IPS-15b (cell line): ENCODE measurements at regions not wholly inside any gene's neighbourhood (a gene's known extent, or its start where the extent isn't known, plus 50 kb on each side); places are given as distances from the start of the nearest gene placed in this dataset.
"Not testable (repeated sequence)": the region's sequence is repeated elsewhere in the genome, so short reads cannot be mapped to it uniquely, and the experiment has no call there.

Experiments
- H3K27me3 ChIP-seq: one replicate; pipeline ENCODE4 v1.6.1; 2013; ENCODE audit warnings: low read length; ENCODE audit not compliant: control insufficient read depth, insufficient read depth
- H3K36me3 ChIP-seq: one replicate; pipeline ENCODE4 v1.6.1; 2013; ENCODE audit warnings: low read length; ENCODE audit not compliant: control insufficient read depth, insufficient read depth
- H3K4me1 ChIP-seq: one replicate; pipeline ENCODE4 v1.6.1; 2013; ENCODE audit warnings: mild to moderate bottlenecking, low read length; ENCODE audit not compliant: control insufficient read depth, insufficient read depth
- H3K4me3 ChIP-seq: one replicate; pipeline ENCODE4 v1.5.1; 2013; ENCODE audit warnings: low read depth, low read length
- H3K9ac ChIP-seq: one replicate; pipeline ENCODE4 v1.6.1; 2013; ENCODE audit warnings: low read depth, mild to moderate bottlenecking, low read length
- H3K9me3 ChIP-seq: one replicate; pipeline ENCODE4 v1.6.1; 2013; ENCODE audit warnings: mild to moderate bottlenecking, low read length; ENCODE audit not compliant: control insufficient read depth, insufficient read depth

DNA sequence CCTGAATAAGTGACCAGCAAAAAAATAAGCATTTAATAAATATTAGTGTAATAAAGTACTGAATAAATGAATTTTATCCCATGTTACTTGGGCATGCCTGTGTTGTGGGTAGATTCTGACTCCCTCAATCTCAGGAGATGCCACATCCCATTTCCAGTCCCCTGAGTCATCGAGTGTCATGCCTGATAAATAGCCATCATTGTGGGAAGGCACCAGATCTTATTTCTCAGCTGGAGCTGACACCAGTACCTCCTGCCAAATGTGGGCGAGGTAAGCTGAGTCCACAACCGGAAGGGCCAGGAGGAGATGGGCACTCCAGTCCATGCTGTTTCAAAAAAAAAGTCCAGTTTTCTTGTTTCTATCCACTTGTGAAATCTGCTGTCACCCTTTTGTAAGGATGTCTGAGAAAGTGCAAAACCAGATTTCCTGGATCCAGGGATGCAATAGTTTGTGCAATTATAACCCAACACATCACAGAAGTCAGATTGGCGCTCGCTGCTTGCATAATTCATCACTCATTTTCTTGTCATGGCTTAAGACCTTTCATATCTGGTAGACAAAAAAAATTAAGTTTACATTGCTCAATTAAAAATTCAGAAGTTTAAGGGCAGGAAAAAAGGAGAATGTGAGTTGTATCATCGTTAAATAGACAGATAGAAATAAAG is 311.6 kb downstream of the MIAT start:
- H3K4me1 ChIP-seq = no peaks in the 10 kb centered on the region
- no peaks in the 10 kb centered on the region for H3K9me3 ChIP-seq
- no peaks in the 10 kb centered on the region for H3K36me3 ChIP-seq
- no peak overlapping the region for H3K4me3 ChIP-seq
- peaks cover 2% of the 10 kb centered on the region for H3K27me3 ChIP-seq
- H3K9ac ChIP-seq = no peak overlapping the region

DNA sequence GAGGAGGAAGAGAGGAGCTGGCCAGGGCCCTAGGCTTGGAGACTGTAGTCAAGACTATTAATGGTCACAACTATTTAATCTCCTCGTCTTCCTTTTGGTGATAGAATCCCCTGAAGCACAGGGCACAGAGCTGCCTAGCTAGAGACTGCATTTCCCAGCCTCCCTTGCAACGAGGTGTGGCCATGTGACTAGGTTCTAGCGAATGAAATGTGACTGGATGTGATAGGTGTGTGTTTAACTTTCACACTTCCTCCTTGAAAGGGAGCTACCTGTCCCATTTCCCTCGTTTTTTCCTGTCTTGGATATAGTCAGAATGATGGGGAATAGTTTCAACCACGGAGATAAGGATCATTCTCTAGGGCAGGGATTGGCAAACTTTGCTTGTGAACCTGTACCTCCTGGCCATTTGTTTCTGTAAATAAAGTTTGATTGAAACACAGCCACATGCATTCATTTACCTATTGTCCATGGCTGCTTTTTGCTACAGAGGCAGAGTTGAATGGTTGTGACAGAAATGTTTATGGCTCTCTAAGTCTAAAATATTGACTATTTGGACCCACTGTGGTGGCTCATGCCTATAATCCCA is 313.5 kb downstream of the MIAT start:
- H3K36me3 ChIP-seq = no peaks in the 10 kb centered on the region
- H3K27me3 ChIP-seq = peaks cover 2% of the 10 kb centered on the region
- no peak overlapping the region for H3K4me3 ChIP-seq
- no peak overlapping the region for H3K9ac ChIP-seq
- H3K9me3 ChIP-seq = no peaks in the 10 kb centered on the region
- no peaks in the 10 kb centered on the region for H3K4me1 ChIP-seq

DNA sequence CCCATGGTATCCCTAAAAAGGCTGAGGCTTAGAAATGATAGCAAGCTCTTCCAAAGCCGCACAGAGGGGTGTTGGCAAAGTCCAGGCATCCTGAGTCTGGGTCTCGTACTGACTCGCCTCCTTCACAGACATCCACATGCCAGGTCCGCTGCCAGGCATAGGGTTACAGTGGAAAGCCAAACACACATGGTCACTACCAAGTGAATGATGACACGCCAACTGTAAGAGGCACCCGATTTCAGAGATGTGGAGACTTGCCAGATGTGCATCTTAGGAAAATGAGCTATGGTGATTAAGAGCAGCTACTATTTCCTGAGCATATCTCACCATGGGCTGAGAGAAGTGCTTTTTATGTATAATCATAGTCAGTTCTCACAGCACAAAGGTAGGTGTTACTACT is 314.9 kb downstream of the MIAT start:
- no peaks in the 10 kb centered on the region for H3K9me3 ChIP-seq
- H3K27me3 ChIP-seq = peaks cover 2% of the 10 kb centered on the region
- H3K36me3 ChIP-seq = no peaks in the 10 kb centered on the region
- no peak overlapping the region for H3K4me3 ChIP-seq
- no peaks in the 10 kb centered on the region for H3K4me1 ChIP-seq
- H3K9ac ChIP-seq = no peak overlapping the region

DNA sequence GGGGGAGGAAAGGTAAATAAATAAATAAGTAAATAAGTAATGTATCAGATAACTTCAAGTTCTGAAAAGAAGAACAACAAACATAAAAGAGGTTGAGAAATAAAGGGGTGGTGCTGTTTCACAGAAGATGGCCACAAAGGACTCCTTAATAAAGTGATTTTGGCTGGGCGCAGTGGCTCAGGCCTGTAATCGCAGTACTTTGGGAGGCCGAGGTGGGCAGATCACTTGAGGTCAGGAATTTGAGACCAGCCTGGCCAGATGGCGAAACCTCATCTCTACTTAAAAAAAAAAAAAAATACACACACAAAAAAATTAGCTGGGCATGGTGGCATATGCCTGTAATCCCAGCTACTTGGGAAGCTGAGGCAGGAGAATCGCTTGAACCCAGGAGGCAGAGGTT is 315.5 kb downstream of the MIAT start:
- H3K27me3 ChIP-seq, H3K9me3 ChIP-seq, H3K4me3 ChIP-seq, H3K9ac ChIP-seq, H3K36me3 ChIP-seq, H3K4me1 ChIP-seq: not testable (repeated sequence)

DNA sequence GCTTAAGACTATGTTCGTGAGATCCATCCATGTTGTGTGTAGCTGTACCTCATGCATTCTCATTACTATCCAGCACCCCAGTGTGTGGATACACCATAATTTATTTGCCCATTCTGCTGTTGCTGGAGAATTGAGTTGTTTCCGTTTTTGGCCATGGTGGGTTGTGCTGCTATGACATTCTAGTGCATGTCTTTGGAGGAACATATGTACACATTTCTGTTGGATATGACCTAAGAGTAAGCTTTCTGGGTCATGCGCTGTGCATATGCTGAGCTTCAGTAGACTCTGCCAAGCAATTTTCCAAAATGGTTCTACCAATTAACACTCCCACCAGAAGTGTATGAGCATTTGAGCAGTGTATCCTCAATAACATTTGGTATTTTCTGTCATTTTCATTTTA is 316.6 kb downstream of the MIAT start:
- H3K36me3 ChIP-seq = no peaks in the 10 kb centered on the region
- H3K4me3 ChIP-seq = no peak overlapping the region
- no peaks in the 10 kb centered on the region for H3K9me3 ChIP-seq
- H3K9ac ChIP-seq = no peak overlapping the region
- H3K4me1 ChIP-seq = no peaks in the 10 kb centered on the region
- peaks cover 2% of the 10 kb centered on the region for H3K27me3 ChIP-seq

DNA sequence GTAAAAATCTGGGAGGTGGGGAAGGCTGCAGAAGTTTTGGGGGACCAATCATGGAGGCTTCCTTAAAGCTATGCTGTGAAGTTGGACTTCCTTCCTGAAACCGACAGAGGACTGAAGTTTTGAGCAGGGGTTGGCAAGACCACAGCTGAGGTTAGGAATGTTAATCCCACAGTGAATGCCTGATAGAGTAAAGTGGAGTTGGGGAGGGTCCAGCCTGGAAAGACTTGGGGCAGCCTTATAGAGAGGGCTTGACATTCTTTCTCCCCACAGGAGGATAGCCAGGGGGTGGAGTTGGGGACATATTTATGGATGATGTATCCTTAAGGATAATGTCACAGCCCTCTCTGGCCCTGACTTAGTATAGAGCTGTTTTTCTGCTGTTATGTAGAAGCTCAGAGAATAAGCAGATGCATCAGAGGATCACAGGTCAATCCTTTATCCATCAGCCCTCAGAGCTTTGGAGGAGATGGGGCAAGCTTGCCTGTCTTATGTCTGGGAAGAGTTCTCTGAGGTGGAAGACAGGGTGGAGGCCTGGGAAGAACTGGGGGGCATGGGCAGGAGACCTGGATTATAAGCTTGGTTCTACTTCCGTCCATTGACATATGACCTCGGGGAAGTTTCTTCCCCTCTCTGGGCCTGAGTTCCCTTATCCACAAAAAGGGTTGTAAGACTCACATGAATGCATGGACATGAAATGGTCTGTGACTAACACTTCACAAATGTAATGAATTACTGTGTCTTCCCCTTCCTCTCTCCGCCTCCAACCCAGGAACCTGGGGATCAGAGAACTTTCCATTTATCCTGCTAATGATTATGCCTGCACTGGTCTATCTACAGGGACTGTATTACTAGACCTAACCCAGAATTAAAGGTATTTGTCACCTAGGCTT is 317.8 kb downstream of the MIAT start:
- Histone ChIP-seq H3K9me3 (no peaks in the 10 kb centered on the region), H3K4me3 (no peak overlapping the region), H3K27me3 (no peaks in the 10 kb centered on the region), H3K4me1 (no peaks in the 10 kb centered on the region), H3K36me3 (no peaks in the 10 kb centered on the region), H3K9ac (no peak overlapping the region)

DNA sequence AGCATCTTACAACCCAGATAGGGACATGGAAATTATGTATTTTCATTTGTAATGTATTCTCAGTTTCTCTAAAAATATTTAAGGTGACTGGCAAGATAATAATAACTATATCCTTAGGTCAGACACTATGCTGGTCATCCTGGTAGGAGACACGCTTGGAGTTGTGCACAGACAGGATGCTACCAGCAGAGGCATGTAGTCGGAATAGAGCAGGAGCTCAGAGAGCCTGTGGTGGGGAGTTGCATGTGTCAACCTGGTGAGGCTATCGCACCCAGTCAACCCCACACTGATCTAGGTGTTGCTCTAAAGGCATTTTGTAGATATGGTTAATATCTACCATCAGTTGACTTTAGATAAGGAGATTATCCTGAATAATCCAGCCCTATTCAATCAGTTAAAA is 318.5 kb downstream of the MIAT start:
- Histone ChIP-seq H3K9me3 (no peaks in the 10 kb centered on the region), H3K4me1 (no peaks in the 10 kb centered on the region), H3K9ac (no peak overlapping the region), H3K4me3 (no peak overlapping the region), H3K36me3 (no peaks in the 10 kb centered on the region), H3K27me3 (no peaks in the 10 kb centered on the region)

DNA sequence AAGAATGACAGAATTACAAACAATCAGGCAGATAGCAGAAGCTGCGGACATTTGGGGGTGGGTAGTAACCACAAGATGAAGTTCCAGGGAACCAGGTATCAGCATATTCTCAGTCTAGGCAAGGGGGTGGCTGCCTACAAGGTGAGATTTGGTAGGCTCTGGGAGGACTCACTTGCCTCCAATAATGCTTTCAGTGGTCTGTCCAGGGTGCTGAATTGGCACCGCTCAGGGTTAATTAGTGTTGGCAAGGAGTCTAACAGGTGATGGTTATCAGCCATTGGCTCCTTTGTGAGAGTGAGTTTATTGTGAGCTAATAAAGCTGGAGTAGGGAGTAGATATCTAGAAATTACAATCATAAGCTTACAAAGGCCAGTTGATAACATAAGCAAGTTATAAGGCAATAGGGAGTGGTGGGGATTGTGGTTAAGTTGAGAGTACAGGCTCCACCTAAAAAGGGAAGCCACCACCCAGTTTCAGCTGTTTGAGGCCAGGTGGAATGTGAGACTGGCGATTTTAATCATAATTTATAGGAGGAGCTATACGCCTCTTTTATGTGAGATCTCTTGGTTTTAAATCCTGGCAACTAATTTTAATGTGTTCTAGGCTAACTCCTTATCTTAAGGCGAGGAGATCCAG is 320.5 kb downstream of the MIAT start:
- Histone ChIP-seq H3K27me3 (no peaks in the 10 kb centered on the region), H3K36me3 (no peaks in the 10 kb centered on the region), H3K4me1 (no peaks in the 10 kb centered on the region), H3K9me3 (no peaks in the 10 kb centered on the region), H3K9ac (no peak overlapping the region), H3K4me3 (no peak overlapping the region)

DNA sequence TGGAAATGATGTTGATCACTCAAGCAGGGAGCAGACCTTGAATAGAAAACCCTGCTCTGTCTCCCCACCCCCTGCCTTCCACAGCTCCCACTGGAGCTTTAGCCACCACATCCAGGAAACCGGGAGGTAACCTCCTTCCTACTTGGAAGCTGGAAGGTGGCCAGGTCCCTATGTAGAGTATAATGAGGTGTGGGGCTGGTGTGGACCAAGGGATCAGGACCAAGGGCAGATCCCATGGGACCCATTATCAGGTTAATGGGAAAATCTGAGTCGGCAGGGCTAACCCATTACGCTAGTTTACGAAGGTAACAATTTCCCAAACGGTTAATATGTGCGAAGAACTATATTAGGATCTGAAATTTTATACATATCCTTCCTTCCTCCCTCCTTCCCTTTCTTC is 321.9 kb downstream of the MIAT start:
- Histone ChIP-seq H3K27me3 (no peaks in the 10 kb centered on the region), H3K9me3 (no peaks in the 10 kb centered on the region), H3K9ac (no peak overlapping the region), H3K4me1 (no peaks in the 10 kb centered on the region), H3K4me3 (no peak overlapping the region), H3K36me3 (no peaks in the 10 kb centered on the region)

DNA sequence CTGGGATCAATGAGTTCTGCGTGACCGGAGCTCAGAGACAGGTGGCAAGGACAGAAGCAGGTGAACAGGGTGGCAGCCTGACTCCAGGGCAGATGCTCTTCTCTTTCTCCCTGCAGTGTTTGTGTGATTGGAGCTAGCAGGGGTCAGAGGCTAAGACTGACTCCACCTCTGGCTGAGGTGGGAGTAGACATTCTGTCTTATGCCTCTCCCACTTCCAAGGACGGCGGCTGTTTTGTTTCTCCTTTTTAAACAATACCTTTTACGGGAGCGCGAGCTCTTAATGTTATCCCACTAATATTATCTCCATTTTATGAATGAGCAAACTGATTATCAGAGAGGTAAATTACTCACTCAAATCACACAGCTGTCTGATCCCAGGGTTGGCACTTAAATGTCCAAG is 323.7 kb downstream of the MIAT start:
- Histone ChIP-seq H3K27me3 (peaks cover 4% of the 10 kb centered on the region), H3K36me3 (no peaks in the 10 kb centered on the region), H3K4me3 (no peak overlapping the region), H3K4me1 (peaks cover 3% of the 10 kb centered on the region), H3K9ac (no peak overlapping the region), H3K9me3 (no peaks in the 10 kb centered on the region)

DNA sequence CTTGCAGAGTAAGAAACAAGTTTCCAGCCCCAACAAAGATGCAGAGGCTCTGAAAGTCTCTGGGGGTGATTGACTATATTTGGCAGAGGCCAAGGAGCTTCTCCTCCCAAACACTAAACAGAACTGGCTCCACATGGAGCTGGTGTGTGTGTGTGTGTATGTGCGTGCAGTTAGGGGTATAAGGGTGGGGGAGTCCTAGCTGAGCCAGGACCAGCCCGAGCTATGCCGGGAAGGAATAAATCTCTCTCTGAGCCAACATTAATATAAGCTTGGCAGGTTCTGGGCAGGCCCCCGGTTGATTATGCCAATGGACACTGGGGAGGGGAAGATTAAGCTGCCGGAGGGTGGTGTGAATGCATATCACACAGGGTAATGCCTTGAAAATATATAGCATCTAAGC is 324.2 kb downstream of the MIAT start:
- Histone ChIP-seq H3K27me3 (peaks cover 4% of the 10 kb centered on the region), H3K36me3 (no peaks in the 10 kb centered on the region), H3K4me3 (no peak overlapping the region), H3K4me1 (peaks cover 7% of the 10 kb centered on the region), H3K9ac (no peak overlapping the region), H3K9me3 (no peaks in the 10 kb centered on the region)
